IPS DF 6.9 (cell line): ENCODE measurements at regions not wholly inside any gene's neighbourhood (a gene's known extent, or its start where the extent isn't known, plus 50 kb on each side); places are given as distances from the start of the nearest gene placed in this dataset.

Experiments
- DNase-seq: peaks from one replicate; pipeline ENCODE4 v3.0.0-alpha.2; 2013; ENCODE audit warnings: low read depth, low spot score
- H3K27ac ChIP-seq: one replicate; pipeline ENCODE4 v1.5.1; 2013; ENCODE audit warnings: low read length, control low read depth
- H3K27me3 ChIP-seq: 2 replicates; pipeline ENCODE4 v1.6.1; 2013; ENCODE audit warnings: mild to moderate bottlenecking, low read length; ENCODE audit not compliant: control insufficient read depth, insufficient read depth
- H3K36me3 ChIP-seq: 2 replicates; pipeline ENCODE4 v1.6.1; 2013; ENCODE audit warnings: low read length; ENCODE audit not compliant: control insufficient read depth, insufficient read depth
- H3K4me1 ChIP-seq: 2 replicates; pipeline ENCODE4 v1.6.1; 2013; ENCODE audit warnings: low read length; ENCODE audit not compliant: control insufficient read depth, insufficient read depth
- H3K4me3 ChIP-seq: 2 replicates; pipeline ENCODE4 v1.5.1; 2013; ENCODE audit warnings: mild to moderate bottlenecking, low read length
- H3K9me3 ChIP-seq: 2 replicates; pipeline ENCODE4 v1.6.1; 2013; ENCODE audit warnings: low read length, inconsistent platforms; ENCODE audit not compliant: control insufficient read depth, insufficient read depth
- WGBS: extraction: QIAGEN DNeasy Blood & Tissue Kit; methylation state at CpG from one replicate; pipeline ENCODE4 v1.1.7; 2013; ENCODE audit warnings: mixed read lengths, missing lambda C conversion rate; ENCODE audit not compliant: insufficient read length, insufficient coverage; 5-methylcytosine and 5-hydroxymethylcytosine counted together

DNA sequence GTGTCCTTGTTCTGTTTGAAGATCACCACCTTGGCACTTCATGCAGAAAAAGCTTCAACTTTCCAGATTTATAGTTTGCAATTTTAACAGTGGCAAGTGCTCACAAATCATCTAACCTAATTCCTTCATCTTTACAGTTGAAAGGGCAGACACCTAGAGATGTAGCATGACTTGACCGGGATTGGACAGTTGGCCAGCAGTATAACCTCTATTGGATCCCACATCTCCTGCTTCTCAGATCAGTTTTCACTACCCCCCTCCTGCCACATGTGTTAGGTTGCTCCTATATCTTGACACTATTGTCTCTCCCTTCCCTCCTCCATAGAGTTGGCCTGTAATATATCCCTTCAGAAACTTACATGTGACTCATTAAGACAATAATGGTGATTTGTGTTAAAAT is 206.0 kb upstream of the SEMA6D start:
- no peak for DNase-seq
- H3K36me3 ChIP-seq = no peaks in the 10 kb centered on the region
- no peaks in the 10 kb centered on the region for H3K27me3 ChIP-seq
- H3K4me1 ChIP-seq = no peaks in the 10 kb centered on the region
- H3K4me3 ChIP-seq = no peak overlapping the region
- WGBS = no CpG with 5 or more reads among the region's 1 CpG
- no peak overlapping the region for H3K27ac ChIP-seq
- H3K9me3 ChIP-seq = no peaks in the 10 kb centered on the region

DNA sequence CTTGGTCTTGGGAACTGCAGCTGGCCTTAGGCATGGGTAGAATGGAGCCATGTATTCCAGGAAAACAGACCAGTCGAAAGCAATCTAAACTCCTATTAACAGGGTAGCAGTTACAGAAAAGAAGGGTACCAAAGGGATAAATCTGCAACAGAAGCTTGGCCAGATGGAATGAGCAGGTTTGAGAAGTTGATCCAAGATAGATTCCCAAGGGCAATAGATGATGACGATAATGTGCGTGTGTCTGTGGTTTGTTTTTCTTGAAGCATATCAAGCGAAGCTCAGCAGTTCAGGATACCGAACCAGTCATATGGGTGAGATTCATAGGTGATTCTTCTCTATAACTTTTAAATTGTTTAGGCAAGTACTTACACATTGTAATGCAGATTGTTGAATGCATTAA is 203.8 kb upstream of the SEMA6D start:
- no CpG with 5 or more reads among the region's 5 CpGs for WGBS
- H3K27me3 ChIP-seq = no peaks in the 10 kb centered on the region
- no peaks in the 10 kb centered on the region for H3K36me3 ChIP-seq
- no peaks in the 10 kb centered on the region for H3K9me3 ChIP-seq
- no peak for DNase-seq
- H3K4me1 ChIP-seq = no peaks in the 10 kb centered on the region
- H3K27ac ChIP-seq = no peak overlapping the region
- no peak overlapping the region for H3K4me3 ChIP-seq

DNA sequence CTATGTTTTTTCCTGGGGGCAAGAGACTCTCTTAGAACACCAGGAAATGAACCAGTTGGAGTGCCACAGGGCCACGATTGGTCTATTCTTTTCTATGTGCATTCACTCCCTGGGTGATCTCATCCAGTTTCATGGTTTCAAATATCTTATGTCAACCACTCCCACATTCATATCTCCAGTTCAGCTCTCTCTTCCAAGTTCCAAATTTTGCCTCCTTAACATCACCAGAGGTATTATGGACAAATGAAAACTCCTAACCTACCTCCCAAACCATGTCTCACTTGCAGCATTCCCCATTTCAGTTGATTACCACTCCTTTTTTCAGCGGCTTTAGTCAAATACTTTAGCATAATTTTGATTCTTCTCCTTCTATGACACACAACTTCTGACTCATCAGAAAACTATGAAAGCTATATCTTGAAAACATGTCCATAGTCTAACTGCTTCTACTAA is 203.1 kb upstream of the SEMA6D start:
- Histone ChIP-seq H3K4me3 (no peak overlapping the region), H3K27me3 (no peaks in the 10 kb centered on the region), H3K9me3 (no peaks in the 10 kb centered on the region), H3K4me1 (no peaks in the 10 kb centered on the region), H3K36me3 (no peaks in the 10 kb centered on the region), H3K27ac (no peak overlapping the region)
- no peak for DNase-seq
- WGBS = no CpG with 5 or more reads among the region's 2 CpGs

DNA sequence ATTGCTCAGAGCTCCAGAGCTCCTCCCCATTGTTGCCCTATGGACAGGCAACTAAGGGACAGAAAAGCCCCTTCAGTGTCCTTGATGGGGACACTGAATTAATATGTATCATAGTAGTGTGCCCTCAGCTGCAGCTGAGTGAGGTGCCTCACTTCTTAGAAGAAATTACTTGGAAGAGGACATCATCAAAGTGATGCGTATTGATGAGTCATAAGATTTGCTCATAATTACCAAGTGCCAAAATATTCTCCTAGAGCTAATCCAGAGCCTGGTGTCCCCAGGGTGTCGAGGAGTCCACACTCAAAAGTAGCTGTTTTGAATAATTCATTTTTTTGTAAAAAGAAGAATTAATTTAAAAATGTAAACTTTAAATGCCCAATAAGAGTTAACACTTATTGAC is 200.7 kb upstream of the SEMA6D start:
- no peaks in the 10 kb centered on the region for H3K9me3 ChIP-seq
- no peaks in the 10 kb centered on the region for H3K27me3 ChIP-seq
- no peaks in the 10 kb centered on the region for H3K36me3 ChIP-seq
- WGBS = no CpG with 5 or more reads among the region's 2 CpGs
- no peaks in the 10 kb centered on the region for H3K4me1 ChIP-seq
- no peak overlapping the region for H3K4me3 ChIP-seq
- DNase-seq = no peak
- no peak overlapping the region for H3K27ac ChIP-seq

DNA sequence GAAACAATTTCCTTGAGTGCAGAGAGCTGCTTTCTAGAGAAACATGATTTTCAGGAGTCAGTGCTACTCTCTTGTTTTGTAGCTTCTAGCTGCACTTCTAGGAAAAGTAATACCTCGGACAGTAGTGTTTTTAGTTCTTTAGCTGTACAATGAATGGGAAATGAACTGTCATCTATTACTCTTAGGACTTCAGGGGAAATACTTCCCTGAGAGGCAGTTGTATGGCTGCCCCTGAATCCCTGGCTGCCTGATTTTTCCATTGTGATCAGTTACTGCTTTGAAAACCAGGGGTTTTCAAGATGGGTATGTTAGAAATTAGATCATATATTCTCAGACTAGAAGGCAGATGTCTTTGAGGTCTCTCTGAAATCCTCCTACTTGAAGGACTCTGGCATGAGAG is 200.3 kb upstream of the SEMA6D start:
- H3K27ac ChIP-seq = no peak overlapping the region
- DNase-seq = no peak
- no peaks in the 10 kb centered on the region for H3K9me3 ChIP-seq
- H3K4me1 ChIP-seq = no peaks in the 10 kb centered on the region
- H3K4me3 ChIP-seq = no peak overlapping the region
- H3K27me3 ChIP-seq = no peaks in the 10 kb centered on the region
- H3K36me3 ChIP-seq = no peaks in the 10 kb centered on the region
- WGBS = no CpG with 5 or more reads among the region's 1 CpG

DNA sequence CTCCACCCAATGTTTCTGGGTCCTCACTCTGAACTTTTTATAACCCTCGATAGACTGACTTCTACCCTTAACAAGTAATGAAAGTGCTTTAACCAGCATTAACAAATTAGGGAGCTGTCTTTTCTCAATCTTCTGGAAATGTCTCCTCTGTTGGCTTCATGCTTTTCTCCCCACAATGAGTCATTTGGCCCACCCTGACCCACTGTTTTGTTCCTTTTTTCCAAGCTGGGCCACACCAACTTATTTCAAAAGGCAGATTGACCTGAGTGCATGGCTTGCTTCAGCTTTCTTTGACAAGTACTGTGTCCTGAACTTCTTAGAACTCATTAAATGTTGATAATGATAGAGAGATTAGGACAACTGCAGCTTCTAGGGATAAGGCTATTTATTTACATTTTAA is 199.6 kb upstream of the SEMA6D start:
- WGBS = no CpG with 5 or more reads among the region's 1 CpG
- DNase-seq = no peak
- Histone ChIP-seq H3K4me3 (no peak overlapping the region), H3K9me3 (no peaks in the 10 kb centered on the region), H3K27ac (no peak overlapping the region), H3K36me3 (no peaks in the 10 kb centered on the region), H3K4me1 (no peaks in the 10 kb centered on the region), H3K27me3 (no peaks in the 10 kb centered on the region)

GRCh38 chr15:47523681-47524475 is 193.4 kb upstream of the SEMA6D start:
- H3K4me1 ChIP-seq = no peaks in the 10 kb centered on the region
- H3K27me3 ChIP-seq = no peaks in the 10 kb centered on the region
- no peaks in the 10 kb centered on the region for H3K9me3 ChIP-seq
- WGBS = no CpG with 5 or more reads among the region's 12 CpGs
- H3K27ac ChIP-seq = no peak overlapping the region
- no peak for DNase-seq
- H3K4me3 ChIP-seq = no peak overlapping the region
- H3K36me3 ChIP-seq = no peaks in the 10 kb centered on the region

DNA sequence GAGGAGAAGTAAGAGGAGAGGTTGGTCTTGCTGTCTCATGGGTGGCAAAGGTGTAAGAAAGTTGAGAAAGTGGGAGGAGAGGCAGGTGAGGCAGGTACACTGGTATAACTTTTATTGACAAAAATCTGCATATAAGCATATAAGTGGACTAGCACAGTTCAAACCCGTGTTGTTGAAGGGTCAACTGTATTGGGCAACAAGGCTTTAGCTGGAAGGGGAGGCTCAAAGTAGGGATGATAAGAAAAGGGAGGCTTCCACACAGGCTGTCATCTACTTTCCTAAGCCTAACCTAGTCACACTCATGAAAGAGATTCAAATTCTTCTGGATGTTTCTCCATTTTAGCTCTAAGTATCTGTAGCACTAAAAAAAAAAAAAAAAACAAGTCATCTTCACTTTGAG is 188.1 kb upstream of the SEMA6D start:
- H3K27ac ChIP-seq = no peak overlapping the region
- no CpG with 5 or more reads among the region's 1 CpG for WGBS

DNA sequence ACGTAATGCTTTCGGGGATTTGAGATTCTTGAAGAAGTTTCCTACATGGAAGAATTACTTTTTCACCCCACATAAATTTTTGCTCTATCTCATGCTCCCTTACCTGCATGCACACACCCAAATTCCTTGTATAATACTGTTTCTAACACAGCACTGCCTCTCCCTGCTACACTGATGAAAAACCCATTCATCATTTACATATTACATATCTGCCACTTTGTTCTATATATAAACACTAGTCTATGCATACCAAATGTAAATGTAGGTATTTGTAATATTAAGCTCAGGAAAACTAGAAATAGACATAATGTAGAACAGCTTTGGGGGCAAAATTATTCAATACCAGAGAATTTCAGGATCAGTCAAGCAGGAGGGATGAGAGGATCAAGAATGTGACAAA is 182.6 kb upstream of the SEMA6D start:
- no peak overlapping the region for H3K4me3 ChIP-seq
- no peaks in the 10 kb centered on the region for H3K4me1 ChIP-seq
- H3K27me3 ChIP-seq = no peaks in the 10 kb centered on the region
- no peaks in the 10 kb centered on the region for H3K36me3 ChIP-seq
- DNase-seq = no peak
- H3K9me3 ChIP-seq = no peaks in the 10 kb centered on the region
- H3K27ac ChIP-seq = no peak overlapping the region
- no CpG with 5 or more reads among the region's 2 CpGs for WGBS

More for the DNA sequence above, 188.1 kb upstream of the SEMA6D start:
- Histone ChIP-seq H3K9me3 (no peaks in the 10 kb centered on the region), H3K4me1 (no peaks in the 10 kb centered on the region), H3K27me3 (no peaks in the 10 kb centered on the region), H3K4me3 (no peak overlapping the region), H3K36me3 (no peaks in the 10 kb centered on the region)
- DNase-seq = no peak

GRCh38 chr15:47541562-47541961 is 175.7 kb upstream of the SEMA6D start:
- Histone ChIP-seq H3K9me3 (no peaks in the 10 kb centered on the region), H3K27ac (no peak overlapping the region), H3K4me3 (no peak overlapping the region), H3K36me3 (no peaks in the 10 kb centered on the region), H3K4me1 (no peaks in the 10 kb centered on the region), H3K27me3 (no peaks in the 10 kb centered on the region)
- WGBS = no CpG with 5 or more reads among the region's 2 CpGs
- no peak for DNase-seq
